ENCODE measurements at regions not wholly inside any gene's neighbourhood (a gene's known extent, or its start where the extent isn't known, plus 50 kb on each side); places are given as distances from the start of the nearest gene placed in this dataset.

DNA sequence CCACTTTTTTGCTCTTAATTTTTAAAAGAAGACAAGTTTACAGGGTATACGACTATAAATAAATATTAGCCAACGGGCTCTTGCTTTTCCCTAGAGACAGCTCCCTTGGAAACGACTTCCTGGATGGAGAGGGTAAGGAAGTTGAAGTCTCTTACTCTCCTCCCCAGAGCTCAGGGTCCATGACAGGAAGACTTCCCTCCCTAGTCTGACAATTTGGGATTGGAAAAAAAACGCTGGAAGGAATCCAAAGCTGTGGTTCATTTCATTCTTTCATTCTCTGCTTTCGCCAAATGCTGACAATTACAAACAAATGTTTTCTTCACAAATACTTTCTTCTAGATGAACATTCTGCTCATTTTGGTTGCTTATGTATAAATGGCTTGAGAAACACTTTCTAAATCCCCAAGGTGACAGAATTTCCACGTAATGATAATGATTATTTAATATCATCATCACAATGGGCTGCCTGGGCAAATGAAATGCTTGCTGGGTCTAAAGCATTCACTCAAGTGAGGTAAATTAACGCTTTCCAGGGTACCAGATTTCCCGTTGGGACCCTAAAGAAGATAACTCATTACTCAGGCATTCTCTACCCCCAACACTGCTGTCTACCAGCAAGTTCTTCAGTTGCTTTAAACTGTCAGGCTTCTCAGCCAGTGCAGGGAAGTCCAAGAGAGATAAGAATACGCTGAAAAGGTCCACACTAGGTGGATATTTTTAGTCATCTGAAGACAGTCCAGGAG, 139.8 kb upstream of the SLC30A5 start:
- H3K9me3 ChIP-seq, result no peaks in the 10 kb centered on the region
- TF ChIP-seq EP300 (IDR thresholded peaks at IDR 0.05) (no peak), POLR2A (IDR thresholded peaks at IDR 0.05) (no peak), POLR2AphosphoS5 (IDR thresholded peaks at IDR 0.05) (no peak)
- TF ChIP-seq, protein P1, sequence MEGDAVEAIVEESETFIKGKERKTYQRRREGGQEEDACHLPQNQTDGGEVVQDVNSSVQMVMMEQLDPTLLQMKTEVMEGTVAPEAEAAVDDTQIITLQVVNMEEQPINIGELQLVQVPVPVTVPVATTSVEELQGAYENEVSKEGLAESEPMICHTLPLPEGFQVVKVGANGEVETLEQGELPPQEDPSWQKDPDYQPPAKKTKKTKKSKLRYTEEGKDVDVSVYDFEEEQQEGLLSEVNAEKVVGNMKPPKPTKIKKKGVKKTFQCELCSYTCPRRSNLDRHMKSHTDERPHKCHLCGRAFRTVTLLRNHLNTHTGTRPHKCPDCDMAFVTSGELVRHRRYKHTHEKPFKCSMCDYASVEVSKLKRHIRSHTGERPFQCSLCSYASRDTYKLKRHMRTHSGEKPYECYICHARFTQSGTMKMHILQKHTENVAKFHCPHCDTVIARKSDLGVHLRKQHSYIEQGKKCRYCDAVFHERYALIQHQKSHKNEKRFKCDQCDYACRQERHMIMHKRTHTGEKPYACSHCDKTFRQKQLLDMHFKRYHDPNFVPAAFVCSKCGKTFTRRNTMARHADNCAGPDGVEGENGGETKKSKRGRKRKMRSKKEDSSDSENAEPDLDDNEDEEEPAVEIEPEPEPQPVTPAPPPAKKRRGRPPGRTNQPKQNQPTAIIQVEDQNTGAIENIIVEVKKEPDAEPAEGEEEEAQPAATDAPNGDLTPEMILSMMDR (IDR thresholded peaks at IDR 0.05), result no peak

DNA sequence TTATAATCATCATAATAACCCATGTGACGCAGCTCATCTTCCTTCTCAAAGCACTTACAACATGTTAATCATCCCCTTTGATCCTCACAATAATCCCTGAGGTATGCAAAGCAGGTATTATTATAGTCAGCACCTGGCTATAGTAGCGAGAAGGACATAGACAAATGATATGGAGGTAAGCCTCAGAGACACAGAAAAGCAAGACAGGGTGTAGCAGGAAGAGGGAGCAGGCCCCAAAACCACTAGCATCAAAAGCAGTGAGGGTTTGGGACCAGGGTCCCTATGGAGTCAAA, 139.2 kb upstream of the SLC30A5 start:
- no peak overlapping the region for H3K27ac ChIP-seq
- 83 to 88% methylated on average over 2 of the region's 2 CpGs for WGBS, 2 donors

More for the DNA sequence above, 139.8 kb upstream of the SLC30A5 start:
- Histone ChIP-seq H3K27ac (no peak overlapping the region), H3K4me3 (no peak overlapping the region), H3K27me3 (no peaks in the 10 kb centered on the region), H3K36me3 (no peaks in the 10 kb centered on the region), H3K4me1 (peaks cover 0 to 10% (median 3%) of the 10 kb centered on the region in 4 donors)
- ATAC-seq (ENCODE audit: low FRiP score in 2 of 2) (peak in 1 of 2 donors; percentile 74), DNase-seq (no peak)
- 38 to 51% methylated on average over 9 of the region's 9 CpGs for WGBS, 2 donors

DNA sequence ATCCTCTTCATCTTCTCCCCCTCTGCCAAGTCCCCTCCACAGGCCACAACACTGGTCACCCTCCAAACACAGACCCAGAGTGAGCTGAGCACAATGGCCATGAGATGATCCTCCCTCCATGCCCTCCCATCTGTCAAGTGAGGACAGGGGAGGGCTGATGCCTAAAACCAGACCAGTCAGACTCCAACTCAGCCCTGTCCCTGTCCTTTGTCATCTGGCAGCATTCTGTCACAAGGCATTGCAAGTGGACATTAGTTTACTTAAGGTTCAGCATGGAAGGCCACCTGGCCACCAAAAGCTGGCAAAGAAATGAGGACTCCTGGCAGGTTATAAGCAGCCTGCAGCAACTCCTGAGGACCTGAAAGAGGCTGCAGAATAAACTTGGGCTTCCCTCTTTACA, 136.2 kb upstream of the SLC30A5 start:
- no peak for DNase-seq
- Histone ChIP-seq H3K27me3 (no peaks in the 10 kb centered on the region), H3K27ac (no peak overlapping the region), H3K4me3 (no peak overlapping the region), H3K36me3 (no peaks in the 10 kb centered on the region), H3K4me1 (peaks cover 0 to 3% (median 0%) of the 10 kb centered on the region in 4 donors), H3K9me3 (no peaks in the 10 kb centered on the region)
- ATAC-seq (ENCODE audit: low FRiP score in 2 of 2), result no peak
- TF ChIP-seq POLR2A (IDR thresholded peaks at IDR 0.05) (no peak), EP300 (IDR thresholded peaks at IDR 0.05) (no peak)

More for the DNA sequence above, 139.2 kb upstream of the SLC30A5 start:
- TF ChIP-seq POLR2AphosphoS5 (IDR thresholded peaks at IDR 0.05), result no peak
- TF ChIP-seq, protein P1 (IDR thresholded peaks at IDR 0.05), result no peak
- TF ChIP-seq POLR2A (IDR thresholded peaks at IDR 0.05), result no peak
- no peak for TF ChIP-seq EP300 (IDR thresholded peaks at IDR 0.05)
- no peak overlapping the region for H3K4me3 ChIP-seq
- no peaks in the 10 kb centered on the region for H3K9me3 ChIP-seq
- no peaks in the 10 kb centered on the region for H3K36me3 ChIP-seq
- H3K27me3 ChIP-seq, result no peaks in the 10 kb centered on the region
- peaks cover 0 to 8% (median 2%) of the 10 kb centered on the region in 4 donors for H3K4me1 ChIP-seq
- ATAC-seq (ENCODE audit: low FRiP score in 2 of 2), result no peak
- DNase-seq, result no peak

DNA sequence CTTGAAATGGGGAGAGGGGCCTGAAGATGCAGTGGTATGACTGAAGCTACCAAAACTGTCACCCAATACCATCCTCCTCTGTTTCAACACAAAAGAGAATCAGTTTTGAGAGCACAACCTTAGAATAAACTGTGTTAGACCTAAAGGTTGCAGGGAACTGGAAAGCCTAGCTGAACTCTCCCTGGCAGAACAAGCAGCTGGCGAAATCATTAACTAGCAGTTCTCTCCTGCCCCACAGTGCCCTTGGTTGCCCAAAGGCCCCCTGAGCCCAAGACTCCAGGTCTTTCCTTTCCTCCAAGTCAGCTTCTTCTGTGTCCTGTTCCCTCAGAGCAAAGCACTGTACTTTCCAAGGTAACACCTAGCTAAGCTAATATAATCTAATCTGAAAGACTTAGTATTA, 135.4 kb upstream of the SLC30A5 start:
- Histone ChIP-seq H3K9me3 (no peaks in the 10 kb centered on the region), H3K4me1 (peaks cover 0 to 3% (median 0%) of the 10 kb centered on the region in 4 donors), H3K4me3 (no peak overlapping the region), H3K36me3 (no peaks in the 10 kb centered on the region), H3K27ac (no peak overlapping the region), H3K27me3 (no peaks in the 10 kb centered on the region)
- WGBS, 2 donors, result 100% methylated on average over 1 of the region's 1 CpG
- DNase-seq (no peak), ATAC-seq (ENCODE audit: low FRiP score in 2 of 2) (no peak)
- TF ChIP-seq, protein P1 (IDR thresholded peaks at IDR 0.05), result no peak
- TF ChIP-seq POLR2AphosphoS5 (IDR thresholded peaks at IDR 0.05), result no peak
- TF ChIP-seq POLR2A (IDR thresholded peaks at IDR 0.05), result no peak
- no peak for TF ChIP-seq EP300 (IDR thresholded peaks at IDR 0.05)

DNA sequence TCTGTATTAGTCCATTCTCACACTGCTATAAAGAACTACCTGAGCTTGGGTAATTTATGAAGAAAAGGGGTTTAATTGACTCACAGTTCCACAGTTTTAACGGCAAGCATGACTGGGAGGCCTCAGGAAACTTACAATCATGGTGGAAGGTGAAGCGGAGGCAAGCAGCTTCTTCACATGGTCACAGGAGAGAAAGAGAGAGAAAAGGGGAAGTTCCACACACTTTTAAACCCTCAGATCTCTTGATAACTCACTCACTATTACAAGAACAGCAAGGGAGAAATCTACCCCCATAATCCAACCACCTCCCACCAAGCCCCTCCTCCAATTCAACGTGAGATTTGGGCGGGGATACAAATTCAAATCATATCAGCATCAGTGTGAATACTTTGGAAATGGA, 133.4 kb upstream of the SLC30A5 start:
- H3K27ac ChIP-seq, result no peak overlapping the region
- WGBS, 2 donors, result 67 to 72% methylated on average over 4 of the region's 4 CpGs
- no peak overlapping the region for H3K4me3 ChIP-seq
- TF ChIP-seq POLR2AphosphoS5 (IDR thresholded peaks at IDR 0.05) (no peak), POLR2A (IDR thresholded peaks at IDR 0.05) (no peak), EP300 (IDR thresholded peaks at IDR 0.05) (no peak)
- TF ChIP-seq, protein P1 (IDR thresholded peaks at IDR 0.05), result no peak
- H3K4me1 ChIP-seq, result no peaks in the 10 kb centered on the region
- DNase-seq (no peak), ATAC-seq (ENCODE audit: low FRiP score in 2 of 2) (no peak)
- H3K36me3 ChIP-seq, result no peaks in the 10 kb centered on the region
- H3K27me3 ChIP-seq, result no peaks in the 10 kb centered on the region
- H3K9me3 ChIP-seq, result no peaks in the 10 kb centered on the region

Measured in upper lobe of left lung (tissue), 6 donors.